ENCODE measurements at regions not wholly inside any gene's neighbourhood (a gene's known extent, or its start where the extent isn't known, plus 50 kb on each side); places are given as distances from the start of the nearest gene placed in this dataset.

GRCh38 chr3:147312786-147313280 lies 93.5 kb downstream of the ZIC4 start:
- in situ Hi-C loops (cut with MboI): no loop called here
- no peaks in the 10 kb centered on the region for H3K79me2 ChIP-seq (ENCODE audit: control insufficient read depth, insufficient read depth, low read length)
- ChIA-PET CTCF (interaction anchor here (0.8 to 0.9 kb wide), 2 partner anchors 8 to 10 kb away, joined by 3 read pairs; no protein-coding TSS in a partner anchor), SMC1A (ENCODE audit: uncharacterized antibody, unreplicated experiment) (interaction anchor here (0.9 to 1.1 kb wide), 2 partner anchors 10 to 13 kb away, joined by 3 to 5 read pairs; no protein-coding TSS in a partner anchor), POLR2A (no interaction called here), RAD21 (ENCODE audit: unreplicated experiment) (no interaction called here)
- ATAC-seq: no peak
- no peak overlapping the region for H3K4me2 ChIP-seq (ENCODE audit: control insufficient read depth, insufficient read depth)
- no peaks in the 10 kb centered on the region for H3K36me3 ChIP-seq (ENCODE audit: control insufficient read depth in 2 of 2, insufficient read depth in 2 of 2, low read length in 1 of 2)
- WGBS (ENCODE audit: insufficient coverage, insufficient replicate concordance, low lambda C conversion rate, missing lambda C conversion rate): 0% methylated on average over 2 of the region's 2 CpGs
- FAIRE-seq: no peak
- H3K9me3 ChIP-seq (replicated peaks; ENCODE audit: control insufficient read depth, insufficient read depth, low read length): no peaks in the 10 kb centered on the region
- H2AFZ ChIP-seq (ENCODE audit: control insufficient read depth, low read depth, low read length): no peak overlapping the region
- no peaks in the 10 kb centered on the region for H3K27me3 ChIP-seq (replicated peaks in 1 of 2; ENCODE audit: control insufficient read depth in 2 of 2, insufficient read depth in 2 of 2, low read length in 1 of 2)
- TF ChIP-seq CBX5 (IDR thresholded peaks at IDR 0.05; ENCODE audit: low read depth) (no peak), JUND (IDR thresholded peaks at IDR 0.05; ENCODE audit: low read depth, low read length) (no peak), CREM (IDR thresholded peaks at IDR 0.05; ENCODE audit: low read depth) (no peak), NBN (IDR thresholded peaks at IDR 0.05) (no peak), E4F1 (IDR thresholded peaks at IDR 0.05; ENCODE audit: borderline replicate concordance, partially characterized antibody) (no peak), RELB (IDR thresholded peaks at IDR 0.05; ENCODE audit: low read depth) (no peak), MLLT1 (IDR thresholded peaks at IDR 0.05) (no peak), CBFB (IDR thresholded peaks at IDR 0.05; ENCODE audit: low read depth) (no peak), ASH2L (IDR thresholded peaks at IDR 0.05; ENCODE audit: borderline replicate concordance, low read depth) (no peak), SP1 (IDR thresholded peaks at IDR 0.05; ENCODE audit: low read depth, low read length) (no peak), RB1 (IDR thresholded peaks at IDR 0.05; ENCODE audit: borderline replicate concordance) (no peak), KAT2A (conservative IDR thresholded peaks at IDR 0.05; ENCODE audit: control insufficient read depth, low read depth, low read length) (no peak), EZH2 (IDR thresholded peaks at IDR 0.05; ENCODE audit: borderline replicate concordance, control insufficient read depth, low read depth, low read length) (no peak), SMC3 (IDR thresholded peaks at IDR 0.05; ENCODE audit: borderline replicate concordance, low read length) (no peak), E2F4 (IDR thresholded peaks at IDR 0.05; ENCODE audit: low read depth, low read length) (no peak), HDAC6 (IDR thresholded peaks at IDR 0.05; ENCODE audit: unreplicated experiment) (no peak), CEBPB (IDR thresholded peaks at IDR 0.05; ENCODE audit: borderline replicate concordance in 1 of 2, low read depth in 2 of 2, low read length in 2 of 2) (no peak), STAT3 (IDR thresholded peaks at IDR 0.05; ENCODE audit: low read depth, low read length) (no peak), NFYA (IDR thresholded peaks at IDR 0.05; ENCODE audit: borderline replicate concordance, low read depth, low read length) (no peak)
- intact Hi-C loops (cut with micrococcal nuclease; ENCODE audit: unreplicated experiment): no loop called here
- H3K4me3 ChIP-seq: no peak overlapping the region
- no peak for DNase-seq (ENCODE audit: low read depth, low spot score)
- BruUV-seq (replicated peaks): no TSS peak
- no peaks in the 10 kb centered on the region for H3K4me1 ChIP-seq (ENCODE audit: control insufficient read depth, insufficient read depth, low read length)
- no peaks in the 10 kb centered on the region for H4K20me1 ChIP-seq (ENCODE audit: control insufficient read depth, insufficient read depth)
- no peak overlapping the region for H3K9ac ChIP-seq (ENCODE audit: control insufficient read depth, insufficient read depth, low read length)
- H3K27ac ChIP-seq (ENCODE audit: control insufficient read depth, insufficient read depth): no peak overlapping the region
